GM18508 (cell line): ENCODE measurements at regions not wholly inside any gene's neighbourhood (a gene's known extent, or its start where the extent isn't known, plus 50 kb on each side); places are given as distances from the start of the nearest gene placed in this dataset.

ENCODE experiments used
- ATAC-seq: cut with Tn5 transposase; IDR thresholded peaks from one replicate; pipeline ENCODE4 v1.9.1; 2021; ENCODE audit warnings: moderate number of reproducible peaks; ENCODE audit not compliant: insufficient read depth, unreplicated experiment

DNA sequence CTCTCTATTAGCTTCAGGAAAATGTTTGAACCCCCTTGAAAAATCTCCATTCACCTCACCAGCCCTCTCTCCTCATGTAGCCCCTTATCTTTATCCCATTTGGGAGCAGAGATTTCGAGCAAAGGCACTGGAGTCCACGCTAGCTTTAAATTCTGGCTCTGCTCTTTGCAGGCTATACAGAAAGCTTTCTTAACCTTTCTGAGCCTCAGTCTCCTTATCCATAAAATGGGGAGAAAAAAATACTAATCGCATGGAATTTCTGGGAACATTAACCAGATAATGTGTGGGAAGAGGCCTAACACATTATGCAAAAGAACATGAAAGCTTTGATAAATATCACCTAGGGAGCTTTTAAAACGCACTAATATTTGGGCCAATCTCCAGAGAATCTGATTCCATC is 476.3 kb upstream of the CDH5 start:
- no peak for ATAC-seq

DNA sequence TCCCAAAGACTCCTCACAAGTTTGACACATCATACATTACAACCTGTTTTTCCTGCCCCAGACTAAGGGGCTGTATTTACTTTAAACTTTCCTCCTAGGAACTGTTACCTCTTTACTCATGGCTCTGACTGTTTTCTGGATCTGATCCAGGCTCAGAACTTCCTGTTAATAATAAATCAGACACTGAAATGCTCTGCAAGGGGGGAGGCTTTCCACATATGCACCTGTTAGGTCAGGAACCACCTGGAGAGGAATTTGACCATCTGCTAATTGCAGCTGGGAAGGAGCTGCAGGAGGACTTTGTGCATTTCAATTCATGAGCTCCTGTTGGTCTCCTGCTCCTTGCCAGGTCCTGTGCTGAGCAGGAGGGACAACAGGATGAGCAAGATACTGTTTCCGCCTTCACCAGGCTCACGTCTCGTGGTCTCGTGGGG is 476.9 kb upstream of the CDH5 start:
- no peak for ATAC-seq

- no peak for ATAC-seq
Measured at GRCh38 chr16:65888201-65888600, 478.3 kb upstream of the CDH5 start.

- ATAC-seq: no peak
Measured at GRCh38 chr16:65884018-65884417, 482.5 kb upstream of the CDH5 start.

- ATAC-seq: no peak
Measured at GRCh38 chr16:65878347-65878746, 488.1 kb upstream of the CDH5 start.

- no peak for ATAC-seq
Measured at GRCh38 chr16:65876624-65877023, 489.9 kb upstream of the CDH5 start.

- no peak for ATAC-seq
Measured at GRCh38 chr16:65876056-65876408, 490.5 kb upstream of the CDH5 start.

DNA sequence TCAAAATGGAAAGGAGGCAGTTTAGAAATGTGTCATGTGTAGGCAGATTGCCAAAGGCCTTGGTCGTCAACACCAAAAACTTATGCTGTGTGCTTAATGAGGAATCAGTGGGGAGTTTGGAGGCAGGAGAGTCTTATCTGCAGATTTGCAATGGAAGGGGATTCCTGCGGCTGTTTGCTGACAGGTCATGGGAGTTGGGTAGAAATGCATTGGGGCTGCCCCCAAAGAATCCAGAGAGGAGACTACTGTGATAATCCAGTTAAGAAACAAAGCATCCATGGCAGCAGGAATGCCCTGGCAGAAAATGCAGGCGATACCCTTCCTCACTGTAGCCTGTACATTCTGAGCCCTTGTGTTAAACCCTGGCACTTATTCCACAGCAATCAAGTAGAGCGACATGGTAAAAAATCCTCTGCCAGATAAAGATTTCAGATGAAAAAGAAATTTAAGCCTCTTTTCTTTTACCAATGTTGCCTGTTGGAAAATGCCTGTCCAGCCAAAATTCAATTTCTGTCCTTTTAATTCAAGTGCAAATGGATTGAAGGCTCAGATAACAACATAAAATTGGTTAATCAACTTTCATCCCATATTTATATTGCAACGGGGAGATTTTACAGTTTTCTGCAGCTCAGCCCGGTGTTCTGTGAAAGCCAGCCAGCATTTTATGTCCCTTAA is 491.0 kb upstream of the CDH5 start:
- no peak for ATAC-seq

DNA sequence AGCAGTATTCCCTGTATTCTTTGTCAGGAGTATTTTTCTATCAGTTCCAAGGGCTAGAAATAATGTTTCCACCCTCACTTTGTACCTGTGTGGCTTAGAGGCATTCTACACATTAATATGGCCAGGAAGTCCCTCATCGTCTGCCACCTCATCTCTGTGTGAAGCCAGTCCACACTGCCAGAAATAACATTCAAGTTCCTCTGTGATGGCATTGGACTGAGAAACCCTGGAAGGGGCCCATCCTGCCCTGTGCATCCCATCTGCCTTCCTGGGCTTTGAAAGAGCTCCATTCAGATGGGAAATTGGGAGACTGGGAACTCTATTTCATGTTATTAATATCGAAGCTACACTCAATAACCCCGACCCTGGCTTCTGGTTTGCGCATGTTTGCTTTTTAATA is 497.2 kb upstream of the CDH5 start:
- no peak for ATAC-seq

- ATAC-seq: no peak
Measured at GRCh38 chr16:65867276-65867960, 499.1 kb upstream of the CDH5 start.

DNA sequence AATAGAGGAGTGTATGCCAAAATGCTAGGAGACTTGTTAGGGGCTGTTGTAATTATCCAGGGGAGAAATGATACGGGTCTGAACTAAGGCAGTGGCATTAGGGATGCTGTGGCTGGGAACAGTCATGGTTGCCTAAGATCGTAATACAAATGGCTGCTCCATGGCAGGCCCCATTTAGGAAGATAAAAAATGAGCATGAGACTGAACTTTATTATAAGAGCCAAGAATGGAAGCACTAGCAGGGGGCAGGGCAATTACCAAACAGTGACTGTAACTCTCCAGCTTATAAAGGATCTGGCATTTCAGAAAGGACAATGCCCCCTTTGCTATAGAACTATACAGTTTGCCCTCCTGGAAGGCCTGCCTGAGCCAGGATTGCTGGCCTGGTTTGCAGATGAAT is 503.3 kb upstream of the CDH5 start:
- no peak for ATAC-seq

GRCh38 chr16:65861131-65861731 is 505.3 kb upstream of the CDH5 start:
- ATAC-seq: no peak

GRCh38 chr16:65855171-65856145 is 511.0 kb upstream of the CDH5 start:
- no peak for ATAC-seq

DNA sequence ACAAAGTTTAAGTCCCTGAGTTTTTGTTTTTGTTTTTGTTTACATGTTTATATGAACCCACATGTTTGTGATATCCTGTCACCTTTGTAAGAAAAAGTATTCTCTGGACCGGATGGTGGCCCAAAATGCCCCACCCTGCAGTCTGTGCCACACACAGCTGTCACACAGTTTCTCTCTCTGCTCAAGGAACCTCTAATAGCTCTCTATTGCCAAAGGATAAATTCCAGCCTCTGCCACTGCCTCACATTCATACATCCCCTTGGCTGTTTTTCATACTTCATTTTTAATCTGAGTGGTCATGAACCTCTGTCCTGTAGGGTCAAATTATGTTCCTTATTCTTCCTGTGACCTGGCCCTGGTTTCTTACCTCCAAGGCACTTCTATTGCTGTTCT is 520.3 kb upstream of the CDH5 start:
- ATAC-seq: no peak

GRCh38 chr16:65845466-65846209 is 520.9 kb upstream of the CDH5 start:
- no peak for ATAC-seq

DNA sequence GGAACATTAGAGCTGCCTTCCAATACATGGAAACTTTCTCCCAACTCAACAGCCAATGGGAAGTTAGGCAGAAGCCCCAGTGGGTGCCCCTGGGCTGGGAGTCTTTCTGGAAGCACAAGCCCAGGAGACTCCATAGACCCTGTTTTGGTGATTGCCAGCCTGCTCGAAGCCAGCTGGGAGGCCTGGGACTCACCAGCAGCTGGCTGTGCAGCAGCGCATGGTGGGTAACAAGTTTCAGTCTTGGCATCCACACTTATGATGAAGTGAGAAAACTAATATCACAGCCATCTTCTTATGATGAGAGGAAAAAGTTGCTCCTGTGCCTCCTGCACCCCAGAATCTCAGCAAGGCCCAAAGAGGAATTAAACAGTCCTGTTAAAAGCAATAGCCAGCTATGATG is 522.5 kb upstream of the CDH5 start:
- no peak for ATAC-seq

GRCh38 chr16:65842067-65842466 is 524.4 kb upstream of the CDH5 start:
- ATAC-seq: no peak

GRCh38 chr16:65838001-65838400 is 528.5 kb upstream of the CDH5 start:
- no peak for ATAC-seq

GRCh38 chr16:65837464-65837863 is 529.0 kb upstream of the CDH5 start:
- ATAC-seq: no peak

DNA sequence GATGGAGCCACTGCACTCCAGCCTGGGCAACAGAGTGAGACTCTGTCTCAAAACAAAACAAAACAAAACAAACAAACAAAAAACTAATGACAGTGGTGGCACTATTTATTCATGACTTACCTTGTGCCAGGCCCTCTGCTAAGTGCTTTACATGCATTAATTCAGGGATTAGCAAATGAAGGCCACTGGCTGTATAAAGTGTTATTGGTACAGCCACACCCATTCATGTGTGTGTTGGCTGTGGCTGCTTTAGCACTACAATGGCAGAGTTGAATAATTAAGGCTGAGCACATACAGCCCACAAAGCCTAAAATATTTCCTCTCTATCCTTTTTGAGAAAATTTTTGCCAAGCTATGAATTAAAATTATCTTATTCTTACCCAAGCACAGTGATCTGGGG is 531.8 kb upstream of the CDH5 start:
- no peak for ATAC-seq
